Ishikawa (cell line): ENCODE measurements at regions not wholly inside any gene's neighbourhood (a gene's known extent, or its start where the extent isn't known, plus 50 kb on each side); places are given as distances from the start of the nearest gene placed in this dataset.

Experiments used
- CEBPB ChIP-seq: IDR thresholded peaks from 2 replicates; pipeline ENCODE4 v1.6.1; 2012
- CREB1 ChIP-seq: IDR thresholded peaks from 2 replicates; pipeline ENCODE4 v1.6.1; 2012; ENCODE audit warnings: low read depth
- EGR1 ChIP-seq: IDR thresholded peaks from 2 replicates; pipeline ENCODE4 v1.6.1; 2012
- EP300 ChIP-seq: IDR thresholded peaks from 2 replicates; pipeline ENCODE4 v1.6.1; 2012; ENCODE audit warnings: borderline replicate concordance
- FOXM1 ChIP-seq: IDR thresholded peaks from 2 replicates; pipeline ENCODE4 v1.6.1; 2012; ENCODE audit warnings: low read depth, borderline replicate concordance
- NFIC ChIP-seq: IDR thresholded peaks from 2 replicates; pipeline ENCODE4 v1.6.1; 2012
- RAD21 ChIP-seq: IDR thresholded peaks from 2 replicates; pipeline ENCODE4 v1.6.1; 2012; ENCODE audit warnings: low read depth
- TAF1 ChIP-seq: IDR thresholded peaks from 2 replicates; pipeline ENCODE4 v1.6.1; 2012; ENCODE audit warnings: low read depth, mild to moderate bottlenecking
- TCF12 ChIP-seq: IDR thresholded peaks from 2 replicates; pipeline ENCODE4 v1.6.1; 2012; ENCODE audit warnings: low read depth
- TEAD4 ChIP-seq: IDR thresholded peaks from 2 replicates; pipeline ENCODE4 v1.6.1; 2012
- YY1 ChIP-seq: IDR thresholded peaks from 2 replicates; pipeline ENCODE4 v1.6.1; 2012; ENCODE audit warnings: low read depth
- TF ChIP-seq, protein P1 (sequence below): IDR thresholded peaks from 2 replicates; pipeline ENCODE4 v1.6.1; 2012; ENCODE audit warnings: low read depth, mild to moderate bottlenecking
- TF ChIP-seq, protein P2 (sequence below): IDR thresholded peaks from 2 replicates; pipeline ENCODE4 v1.6.1; 2012
- TF ChIP-seq, protein P3 (sequence below): IDR thresholded peaks from 2 replicates; pipeline ENCODE4 v1.6.1; 2012

DNA sequence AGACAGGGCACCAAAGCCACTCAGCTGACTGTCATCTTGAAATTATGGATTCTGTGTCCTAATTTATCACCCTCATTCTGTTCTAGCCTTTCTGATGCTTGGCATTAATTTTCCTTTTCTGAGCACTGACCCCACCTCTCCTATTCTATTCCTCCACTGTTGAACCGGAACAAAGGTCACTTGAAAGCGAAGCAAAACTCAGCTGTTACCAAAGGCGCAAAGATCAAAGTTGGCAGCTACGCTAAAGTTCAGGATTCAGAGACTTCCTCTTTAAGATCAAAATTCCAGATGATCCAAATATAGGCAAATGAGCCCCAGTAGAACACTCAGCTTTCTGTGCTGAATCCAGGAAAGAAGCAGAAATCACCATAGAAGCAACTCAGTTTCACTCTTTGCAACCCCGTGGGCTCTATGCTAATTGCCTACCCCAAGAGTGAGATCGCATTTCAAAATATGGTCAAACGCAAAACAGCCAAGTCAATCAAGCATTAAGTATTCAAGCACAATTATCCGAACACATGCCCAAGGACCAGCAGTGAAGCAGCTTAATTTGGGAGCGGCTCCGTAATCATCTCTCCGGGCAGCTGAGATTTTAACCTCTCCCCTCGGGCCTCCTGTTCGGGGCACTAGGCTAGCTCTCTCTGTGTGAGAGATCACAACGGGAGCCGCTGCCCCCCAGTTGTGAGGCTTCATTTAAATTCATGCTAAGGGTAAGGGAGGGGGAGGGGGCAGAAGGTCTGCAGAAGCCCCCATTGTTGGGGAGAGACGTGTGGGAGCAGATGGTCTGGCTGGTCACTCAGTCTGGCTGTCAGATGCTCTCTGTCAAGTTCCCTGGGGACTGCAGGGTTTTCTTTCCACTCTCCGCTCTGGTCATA lies 288.6 kb downstream of the ELAVL2 start:
- TF ChIP-seq RAD21 (no peak), TCF12 (no peak), CEBPB (no peak), EP300 (no peak), TAF1 (no peak), CREB1 (no peak), YY1 (no peak), EGR1 (no peak), NFIC (no peak), TEAD4 (no peak), FOXM1 (no peak)
- TF ChIP-seq, protein P1, sequence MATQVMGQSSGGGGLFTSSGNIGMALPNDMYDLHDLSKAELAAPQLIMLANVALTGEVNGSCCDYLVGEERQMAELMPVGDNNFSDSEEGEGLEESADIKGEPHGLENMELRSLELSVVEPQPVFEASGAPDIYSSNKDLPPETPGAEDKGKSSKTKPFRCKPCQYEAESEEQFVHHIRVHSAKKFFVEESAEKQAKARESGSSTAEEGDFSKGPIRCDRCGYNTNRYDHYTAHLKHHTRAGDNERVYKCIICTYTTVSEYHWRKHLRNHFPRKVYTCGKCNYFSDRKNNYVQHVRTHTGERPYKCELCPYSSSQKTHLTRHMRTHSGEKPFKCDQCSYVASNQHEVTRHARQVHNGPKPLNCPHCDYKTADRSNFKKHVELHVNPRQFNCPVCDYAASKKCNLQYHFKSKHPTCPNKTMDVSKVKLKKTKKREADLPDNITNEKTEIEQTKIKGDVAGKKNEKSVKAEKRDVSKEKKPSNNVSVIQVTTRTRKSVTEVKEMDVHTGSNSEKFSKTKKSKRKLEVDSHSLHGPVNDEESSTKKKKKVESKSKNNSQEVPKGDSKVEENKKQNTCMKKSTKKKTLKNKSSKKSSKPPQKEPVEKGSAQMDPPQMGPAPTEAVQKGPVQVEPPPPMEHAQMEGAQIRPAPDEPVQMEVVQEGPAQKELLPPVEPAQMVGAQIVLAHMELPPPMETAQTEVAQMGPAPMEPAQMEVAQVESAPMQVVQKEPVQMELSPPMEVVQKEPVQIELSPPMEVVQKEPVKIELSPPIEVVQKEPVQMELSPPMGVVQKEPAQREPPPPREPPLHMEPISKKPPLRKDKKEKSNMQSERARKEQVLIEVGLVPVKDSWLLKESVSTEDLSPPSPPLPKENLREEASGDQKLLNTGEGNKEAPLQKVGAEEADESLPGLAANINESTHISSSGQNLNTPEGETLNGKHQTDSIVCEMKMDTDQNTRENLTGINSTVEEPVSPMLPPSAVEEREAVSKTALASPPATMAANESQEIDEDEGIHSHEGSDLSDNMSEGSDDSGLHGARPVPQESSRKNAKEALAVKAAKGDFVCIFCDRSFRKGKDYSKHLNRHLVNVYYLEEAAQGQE: no peak
- TF ChIP-seq, protein P2, sequence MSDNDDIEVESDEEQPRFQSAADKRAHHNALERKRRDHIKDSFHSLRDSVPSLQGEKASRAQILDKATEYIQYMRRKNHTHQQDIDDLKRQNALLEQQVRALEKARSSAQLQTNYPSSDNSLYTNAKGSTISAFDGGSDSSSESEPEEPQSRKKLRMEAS: no peak
- TF ChIP-seq, protein P3, sequence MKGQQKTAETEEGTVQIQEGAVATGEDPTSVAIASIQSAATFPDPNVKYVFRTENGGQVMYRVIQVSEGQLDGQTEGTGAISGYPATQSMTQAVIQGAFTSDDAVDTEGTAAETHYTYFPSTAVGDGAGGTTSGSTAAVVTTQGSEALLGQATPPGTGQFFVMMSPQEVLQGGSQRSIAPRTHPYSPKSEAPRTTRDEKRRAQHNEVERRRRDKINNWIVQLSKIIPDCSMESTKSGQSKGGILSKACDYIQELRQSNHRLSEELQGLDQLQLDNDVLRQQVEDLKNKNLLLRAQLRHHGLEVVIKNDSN: no peak
